ENCODE measurements at regions not wholly inside any gene's neighbourhood (a gene's known extent, or its start where the extent isn't known, plus 50 kb on each side); places are given as distances from the start of the nearest gene placed in this dataset.
"Not testable (repeated sequence)": the region's sequence is repeated elsewhere in the genome, so short reads cannot be mapped to it uniquely, and the experiment has no call there.

DNA sequence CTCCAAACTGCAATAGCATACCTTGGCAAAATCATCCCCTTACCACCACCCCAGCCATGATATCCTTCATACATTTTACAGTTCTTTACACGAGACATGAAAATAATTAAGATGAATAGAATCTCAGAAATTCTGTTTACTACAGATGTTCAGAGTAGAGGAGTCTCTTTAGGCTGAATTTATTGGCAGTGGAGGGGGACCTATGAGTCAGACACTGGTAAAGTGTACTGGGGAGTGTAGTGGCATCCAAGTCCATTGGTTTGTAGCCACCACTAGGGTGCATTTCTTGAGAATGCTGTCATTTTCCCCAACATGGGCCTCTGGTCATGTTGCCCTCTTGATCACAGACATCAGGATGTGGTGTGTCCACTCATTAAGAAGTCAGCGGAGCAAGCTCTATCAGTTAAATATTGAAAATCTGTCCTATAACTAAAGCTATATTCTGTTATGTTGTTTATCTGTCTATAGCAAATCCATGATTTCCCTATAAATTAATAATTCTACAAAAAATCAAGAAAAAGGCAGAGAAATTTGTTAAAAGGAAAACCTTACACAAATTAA, 672.2 kb downstream of the PRIM2 start:
- not testable (repeated sequence) for DNase-seq

DNA sequence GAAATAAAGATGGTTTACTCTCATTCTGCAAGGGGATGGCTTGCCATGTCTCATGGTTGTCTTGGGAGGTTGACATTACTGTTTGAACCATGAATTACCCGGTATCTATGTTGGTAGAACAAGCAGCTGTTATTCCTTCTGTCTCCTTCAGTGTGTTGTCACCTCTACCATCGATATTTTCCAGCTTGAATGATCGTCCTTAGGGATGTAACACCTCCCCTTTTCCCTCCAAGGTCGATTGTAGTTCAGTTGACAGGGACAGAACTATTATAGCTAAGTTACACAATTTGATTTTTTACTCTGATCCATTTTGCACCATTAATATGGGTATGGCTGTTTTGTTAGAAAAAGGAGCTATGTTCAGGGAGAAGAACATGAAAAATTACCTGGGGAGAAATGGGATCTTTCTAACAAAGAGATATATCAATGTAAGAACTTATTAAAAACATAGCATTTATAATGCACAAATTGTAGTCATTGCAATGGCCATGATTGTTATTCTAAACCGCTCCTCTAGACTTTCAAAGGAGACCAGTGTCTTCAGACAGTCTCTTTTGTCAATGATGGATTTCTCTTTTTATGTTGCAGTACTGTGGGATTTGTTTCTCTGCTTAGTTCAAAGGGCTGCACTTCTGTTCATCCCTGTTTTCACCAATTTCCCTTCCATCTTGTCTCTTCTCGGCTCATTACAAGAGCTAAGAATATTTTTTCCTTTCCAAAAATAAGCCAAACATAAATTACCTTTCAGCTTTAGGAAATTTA, 681.6 kb downstream of the PRIM2 start:
- not testable (repeated sequence) for DNase-seq

DNA sequence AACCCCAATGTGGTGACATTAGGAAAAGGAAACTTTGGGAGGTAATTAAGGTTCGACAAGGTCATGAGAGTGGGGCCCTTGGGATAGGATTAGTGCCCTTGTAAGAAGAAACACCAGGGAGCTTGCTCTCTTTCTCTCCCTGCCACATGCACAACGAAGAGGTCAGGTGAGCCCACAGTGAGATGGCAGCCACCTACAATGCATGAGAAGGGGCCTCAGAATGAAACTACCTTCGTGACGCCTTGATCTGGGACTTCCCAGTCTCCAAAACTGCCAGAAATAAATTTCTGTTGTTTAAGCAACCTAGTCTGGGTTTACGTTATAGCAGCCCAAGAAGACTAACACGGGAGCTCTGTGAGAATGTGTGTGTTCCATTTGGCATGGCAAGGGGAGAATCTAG, 682.8 kb downstream of the PRIM2 start:
- DNase-seq: not testable (repeated sequence)

DNA sequence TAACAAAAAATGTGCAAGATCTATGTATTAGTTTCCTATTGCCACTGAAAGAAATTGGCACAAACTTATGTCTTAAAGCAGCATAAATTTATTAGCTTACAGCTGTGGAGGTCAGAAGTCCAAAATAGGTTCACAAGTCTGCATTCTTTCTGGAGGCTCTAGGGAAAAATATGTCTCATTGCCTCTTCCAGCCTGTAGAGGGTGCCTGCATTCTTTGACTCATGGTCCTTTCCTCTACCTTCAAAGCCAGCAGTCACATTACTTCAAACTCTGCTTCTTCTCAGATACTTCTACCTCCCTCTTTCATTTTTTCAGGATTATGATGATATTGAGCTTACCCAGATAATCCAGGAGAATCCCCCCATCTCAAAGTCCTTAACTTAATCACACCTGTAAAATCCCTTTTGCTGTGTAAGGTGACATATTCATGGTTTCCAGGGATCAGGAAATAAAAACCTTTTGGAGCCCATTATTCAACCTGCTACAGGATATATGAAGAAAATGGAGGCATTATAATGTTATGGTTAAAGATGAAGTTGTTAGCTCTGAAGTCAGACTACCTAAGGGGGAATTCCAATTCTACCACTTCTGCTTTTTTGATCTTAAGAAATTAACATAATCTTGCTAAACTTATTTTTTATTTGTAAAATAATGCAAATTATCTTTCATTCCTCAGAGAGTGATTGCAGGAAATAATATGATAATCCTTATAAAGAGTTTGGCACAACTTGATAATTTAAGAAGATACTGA, 686.2 kb downstream of the PRIM2 start:
- DNase-seq: not testable (repeated sequence)

DNA sequence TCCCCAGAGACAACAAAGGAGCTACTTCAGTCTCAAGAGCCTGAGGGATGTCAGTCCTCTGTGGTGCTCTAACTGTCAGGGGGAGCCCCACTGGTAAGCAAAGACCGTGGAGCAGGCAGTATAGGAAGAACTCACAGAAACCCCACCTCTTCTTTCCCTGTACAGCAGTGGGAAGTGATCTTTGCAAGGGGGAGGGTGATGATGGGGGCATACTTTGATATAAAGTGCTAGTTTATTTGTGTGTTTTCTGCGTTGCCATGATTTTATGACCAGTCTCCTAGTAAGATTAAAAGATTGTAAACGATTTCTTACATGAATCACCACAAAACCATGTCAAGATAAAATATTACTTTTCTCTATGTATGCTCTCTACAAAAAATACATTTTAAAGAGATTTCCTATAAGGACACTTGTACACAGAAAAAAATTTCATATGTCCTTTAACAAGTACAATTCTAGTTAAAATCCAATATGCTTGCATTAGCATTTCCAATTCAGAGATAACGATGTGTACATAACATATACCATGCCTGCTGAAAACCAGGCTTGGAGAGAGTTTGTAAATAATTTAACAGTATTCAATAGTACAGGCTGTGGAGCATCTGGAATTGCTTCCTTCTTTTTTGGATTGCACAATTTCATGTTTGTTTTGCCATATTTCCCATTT, 690.0 kb downstream of the PRIM2 start:
- not testable (repeated sequence) for DNase-seq

DNA sequence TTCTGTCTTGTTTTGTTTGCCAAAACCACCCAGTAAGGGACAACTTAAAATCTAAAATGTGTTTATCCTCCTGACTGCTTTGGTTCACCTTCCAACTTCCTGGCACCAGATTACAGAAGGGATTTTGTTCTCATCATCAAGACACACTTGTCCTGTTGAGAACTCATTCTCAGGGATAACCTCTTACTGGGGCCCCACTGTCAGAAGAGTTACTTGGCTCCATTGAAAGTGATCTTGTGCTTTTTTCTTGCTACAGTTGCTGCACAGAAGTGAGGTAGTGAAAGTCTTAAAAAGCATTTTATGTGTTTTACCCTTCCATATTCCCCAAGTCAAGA, 690.5 kb downstream of the PRIM2 start:
- not testable (repeated sequence) for DNase-seq

DNA sequence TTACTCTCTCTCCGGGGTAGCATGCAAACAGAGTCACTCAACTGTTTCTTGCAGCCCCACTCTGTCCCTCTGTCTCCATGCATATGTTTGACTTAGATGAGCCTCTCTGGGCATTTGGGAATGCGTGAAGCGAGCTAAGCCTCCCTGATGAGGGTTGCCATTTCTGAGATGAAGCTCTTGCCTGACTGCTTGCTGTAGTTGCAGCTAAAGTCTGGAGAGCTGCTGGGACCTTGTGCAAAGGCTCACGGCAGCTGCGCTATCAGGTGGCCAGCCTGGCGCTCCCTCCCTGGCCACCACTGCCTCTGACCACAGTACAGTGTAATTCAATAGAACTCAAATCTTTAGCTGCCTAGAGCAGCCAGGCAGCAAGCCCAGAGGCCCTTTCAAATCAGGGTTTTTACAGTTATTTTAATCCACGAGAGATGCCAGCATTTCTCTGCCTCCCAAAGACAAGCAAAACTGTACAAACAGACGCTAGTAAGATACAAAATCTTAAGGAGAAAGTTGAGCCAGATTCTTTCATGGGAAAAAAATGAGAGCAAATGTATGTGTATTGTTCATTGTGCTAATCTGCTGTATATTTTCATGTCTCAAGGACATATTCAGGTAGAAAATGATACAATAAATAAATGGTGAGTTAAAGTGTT, 694.6 kb downstream of the PRIM2 start:
- DNase-seq: not testable (repeated sequence)

DNA sequence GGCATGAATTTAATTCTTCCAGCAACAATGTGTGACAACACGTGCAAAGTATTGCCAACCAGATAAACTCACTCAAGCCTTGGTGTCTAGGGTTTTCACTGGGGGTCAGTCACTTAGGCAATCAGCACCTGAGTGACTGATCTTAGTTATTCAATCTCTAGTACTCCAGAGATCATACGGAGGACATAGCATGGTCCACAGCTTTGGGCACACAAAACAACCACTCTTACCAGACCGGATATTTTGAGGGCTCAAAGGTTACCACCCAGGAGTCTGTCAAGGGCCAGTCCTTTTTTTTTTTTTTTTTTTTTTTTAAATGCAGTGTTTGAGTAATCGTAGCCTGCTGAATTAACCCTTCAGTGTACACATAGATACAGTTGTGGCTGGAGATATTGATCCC, 699.2 kb downstream of the PRIM2 start:
- not testable (repeated sequence) for DNase-seq

DNA sequence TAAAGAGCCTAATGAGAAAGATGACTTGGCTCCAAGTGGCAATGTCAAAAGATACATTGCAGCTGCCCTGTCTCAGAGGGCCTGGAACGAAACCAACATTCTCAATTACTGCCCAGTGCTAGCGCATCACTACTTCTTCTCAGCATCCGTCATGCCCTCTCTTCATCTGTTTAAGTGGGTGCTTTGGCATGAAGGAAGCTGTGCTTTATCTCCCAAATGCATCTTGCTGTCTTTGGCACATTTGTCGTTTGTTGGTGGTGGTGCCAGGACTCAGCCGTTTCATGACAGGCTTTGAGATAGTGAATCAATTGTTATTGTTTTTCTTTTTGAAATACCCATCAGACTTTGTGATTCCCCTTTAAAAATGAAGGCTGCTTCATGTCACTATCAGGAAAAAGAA, 710.8 kb downstream of the PRIM2 start:
- not testable (repeated sequence) for DNase-seq

DNA sequence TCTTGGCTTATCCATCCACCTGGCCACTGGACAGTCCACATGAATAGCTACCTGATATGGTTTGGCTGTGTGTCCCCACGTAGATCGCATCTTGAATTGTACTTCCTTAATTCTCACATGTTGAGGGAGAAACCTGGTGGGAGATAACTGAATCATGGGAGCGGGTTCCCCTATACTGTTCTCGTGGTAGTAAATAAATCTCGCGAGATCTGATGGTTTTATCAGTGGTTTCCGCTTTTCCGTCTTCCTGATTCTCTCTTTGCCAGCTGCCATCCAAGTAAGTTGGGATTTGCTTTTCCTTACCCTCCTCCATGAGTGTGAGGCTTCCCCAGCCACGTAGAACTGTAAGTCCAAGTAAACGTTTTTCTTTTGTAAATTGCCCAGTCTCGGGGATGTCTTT, 720.8 kb downstream of the PRIM2 start:
- DNase-seq: not testable (repeated sequence)

DNA sequence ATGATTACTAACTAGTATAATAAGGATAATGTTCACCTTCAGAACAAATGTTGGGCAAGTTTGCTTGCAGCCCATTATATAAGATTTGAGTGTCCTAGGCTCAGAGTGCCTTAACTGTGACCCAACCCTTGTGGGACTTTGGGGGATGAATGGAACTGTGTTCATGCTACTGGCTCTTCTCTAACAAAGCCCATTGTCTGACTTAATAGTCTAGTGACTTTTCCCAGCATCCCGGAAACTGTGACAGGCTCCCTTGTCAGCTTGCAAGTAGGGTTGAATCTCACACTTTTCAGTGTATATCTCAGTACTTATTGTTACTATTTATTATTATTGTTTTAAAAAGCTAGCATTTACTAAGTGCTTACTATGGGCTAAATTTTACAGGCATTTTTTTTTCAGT, 729.2 kb downstream of the PRIM2 start:
- not testable (repeated sequence) for DNase-seq

DNA sequence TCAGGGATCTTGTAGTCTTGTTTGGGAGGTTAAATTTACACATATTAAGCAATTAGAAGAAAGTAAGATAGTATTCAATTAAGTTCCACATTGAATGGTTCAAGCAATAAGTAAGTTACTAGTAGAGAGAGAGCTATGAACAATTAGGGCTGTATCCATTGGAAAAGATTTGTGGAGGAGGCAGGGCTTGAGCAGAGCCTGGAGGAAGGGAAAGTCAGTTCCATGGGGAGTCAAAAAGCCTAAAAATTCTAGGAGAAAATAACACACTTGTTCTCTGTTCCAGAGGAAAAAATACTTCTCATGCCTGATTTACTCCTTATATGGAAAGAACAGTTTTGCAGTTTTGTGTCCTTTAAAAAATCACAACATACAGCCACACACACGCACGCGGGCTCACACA, 730.0 kb downstream of the PRIM2 start:
- not testable (repeated sequence) for DNase-seq

DNA sequence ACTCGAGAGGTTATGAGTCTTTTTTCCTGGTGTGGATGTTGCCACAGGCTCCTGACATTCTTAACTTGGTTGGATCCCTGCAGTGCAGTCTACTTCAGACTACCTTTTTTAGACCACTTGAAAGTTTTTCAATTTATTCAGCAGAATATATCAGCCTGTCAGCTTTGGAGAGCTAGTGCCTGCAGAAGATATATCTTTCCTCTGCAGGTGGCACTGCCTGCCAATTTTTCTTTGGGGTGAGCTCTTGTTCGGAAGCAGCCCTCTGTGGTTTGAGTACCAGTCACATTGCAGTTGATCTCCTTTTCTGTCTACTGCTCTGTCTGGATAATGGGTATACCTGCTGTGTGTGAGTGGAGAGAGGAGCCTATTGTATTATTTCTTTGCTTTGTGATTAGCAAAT, 730.4 kb downstream of the PRIM2 start:
- not testable (repeated sequence) for DNase-seq

DNA sequence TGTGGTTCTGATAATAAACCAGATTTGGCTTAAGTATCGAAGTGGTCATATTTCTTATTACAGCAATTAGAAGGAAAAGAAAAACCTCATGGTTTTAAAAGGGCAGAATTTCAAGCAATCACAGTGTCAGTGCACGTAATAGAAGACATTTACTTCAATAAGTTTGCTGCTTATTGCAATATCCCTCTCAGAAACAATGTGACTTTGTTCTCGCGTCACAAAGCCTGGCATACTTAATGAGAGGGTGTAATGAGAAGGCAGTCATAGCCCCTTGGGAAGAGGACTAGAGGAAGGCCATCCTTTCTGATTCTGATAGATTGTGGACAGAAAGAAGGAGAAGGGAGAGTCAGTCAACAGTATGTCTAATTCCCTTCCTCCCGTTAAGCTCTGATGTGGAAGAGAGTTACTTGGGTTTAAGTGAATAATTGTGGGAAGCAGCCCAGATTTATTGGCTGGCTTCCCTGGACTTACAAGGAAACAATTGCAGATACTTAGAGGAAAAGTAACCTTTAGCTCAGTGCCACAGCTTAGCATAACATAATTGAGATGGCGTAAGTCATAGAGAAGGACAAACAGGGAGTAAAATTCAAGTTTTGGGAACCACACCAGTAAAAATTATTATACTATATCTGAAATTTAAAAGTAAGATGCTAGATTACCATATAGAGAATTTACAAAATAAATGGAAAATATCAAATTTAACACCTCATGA, 738.2 kb downstream of the PRIM2 start:
- not testable (repeated sequence) for DNase-seq

DNA sequence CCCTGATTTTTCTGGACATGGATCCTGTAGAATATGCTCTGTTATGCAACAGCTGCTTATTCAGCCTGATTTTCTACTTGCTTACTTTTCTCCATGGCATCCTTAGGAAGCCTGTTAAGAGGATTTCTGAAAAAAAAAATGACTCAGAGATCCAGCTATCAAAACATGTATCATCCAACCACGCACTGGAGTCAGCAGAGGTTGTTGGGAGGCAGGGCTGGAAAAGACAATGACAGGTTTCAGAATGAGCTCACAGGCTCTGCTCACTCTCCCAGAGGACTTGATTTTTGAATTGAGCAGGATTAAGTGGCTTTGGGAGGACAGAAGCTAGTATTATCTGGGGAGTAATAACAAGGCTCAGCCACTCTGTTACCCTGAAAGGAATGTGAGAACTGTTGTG, 742.3 kb downstream of the PRIM2 start:
- not testable (repeated sequence) for DNase-seq

DNA sequence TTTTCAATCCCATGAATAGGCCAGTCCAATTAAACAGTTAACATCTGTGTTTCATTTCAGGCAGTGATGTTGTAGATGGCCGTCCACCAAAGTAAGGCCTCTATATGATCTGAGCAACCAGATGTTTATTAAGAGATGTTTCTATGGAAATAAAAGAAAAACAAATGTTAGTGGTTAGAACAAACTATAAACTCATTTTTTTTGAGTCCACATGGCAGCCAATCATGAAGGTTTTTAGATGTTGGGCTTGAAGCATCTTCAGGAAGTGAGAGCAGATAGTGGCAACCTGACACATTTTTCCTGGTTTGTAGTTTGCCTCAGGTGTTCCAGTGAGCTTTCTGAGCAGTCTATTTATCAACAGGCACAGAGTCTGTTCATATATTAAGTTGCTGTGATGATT, 746.1 kb downstream of the PRIM2 start:
- not testable (repeated sequence) for DNase-seq

DNA sequence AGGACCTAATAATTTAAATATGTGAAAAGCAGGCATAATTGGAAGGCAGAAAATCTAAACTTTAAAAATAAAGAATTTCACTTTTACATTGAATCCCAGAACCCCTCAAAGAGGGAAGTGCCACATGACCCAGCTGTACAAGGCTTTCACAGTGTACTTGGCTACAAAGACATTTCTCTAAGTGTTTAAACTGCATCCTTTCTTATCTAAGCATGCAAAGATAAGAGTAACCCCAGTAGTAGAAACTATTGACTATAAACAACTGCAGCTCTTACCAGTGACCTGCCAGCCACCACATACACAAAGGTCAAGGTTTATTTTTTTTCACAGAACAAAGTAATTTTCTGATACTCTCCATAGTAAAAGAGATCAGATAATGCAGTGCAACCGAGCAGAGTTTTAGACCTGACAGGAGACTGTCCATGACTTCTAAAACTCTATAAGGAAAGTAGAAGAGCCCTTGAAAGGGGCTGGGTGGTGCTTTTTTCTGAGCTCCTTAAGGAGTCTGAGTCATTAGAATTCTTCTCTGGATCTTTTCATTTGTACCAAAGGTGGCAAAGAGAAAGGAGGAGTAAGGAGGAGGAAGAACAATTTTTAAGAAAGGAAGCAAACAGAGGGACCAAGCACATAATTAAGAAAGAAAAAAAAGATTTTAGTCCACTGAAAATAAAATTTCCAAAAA, 750.6 kb downstream of the PRIM2 start:
- not testable (repeated sequence) for DNase-seq

DNA sequence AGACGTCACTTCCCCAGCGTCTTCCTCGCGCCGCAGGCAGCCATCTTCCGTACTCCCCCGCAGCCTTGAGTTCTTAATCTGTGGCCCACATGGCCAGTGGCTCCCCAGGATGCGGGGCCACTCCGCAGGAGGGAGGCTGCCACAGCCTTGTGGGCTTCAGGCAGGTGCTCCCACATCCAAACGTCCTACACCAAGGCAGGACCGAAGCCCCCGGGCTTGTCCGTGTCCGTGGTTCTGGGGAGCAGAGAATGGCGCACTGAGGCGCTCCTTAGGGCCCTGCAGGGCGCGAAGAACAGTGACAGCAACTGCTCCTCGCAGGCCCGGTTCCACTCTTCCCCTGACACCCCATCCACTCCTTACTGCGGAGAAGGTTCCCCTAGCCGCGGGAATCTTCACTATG, 755.8 kb downstream of the PRIM2 start:
- no peak for DNase-seq

DNA sequence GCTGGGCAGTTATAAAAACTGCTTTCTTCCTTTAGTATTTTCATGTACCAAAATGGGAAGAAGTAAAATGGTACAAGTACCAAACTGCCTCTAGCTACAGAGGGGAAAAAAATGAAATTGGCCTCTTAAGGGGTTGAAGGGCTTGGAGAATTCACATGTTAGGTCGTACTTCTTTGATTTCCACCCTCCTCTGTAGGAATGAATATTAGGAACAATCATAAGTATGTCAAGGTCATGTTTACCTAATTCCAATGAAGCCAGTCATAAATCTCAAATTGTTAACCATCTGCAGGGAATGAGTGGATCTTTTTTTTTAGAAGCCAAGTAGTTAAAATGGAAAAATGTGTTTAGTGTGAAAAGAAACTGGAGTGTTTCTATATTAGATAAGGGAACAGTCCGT, 772.6 kb downstream of the PRIM2 start:
- not testable (repeated sequence) for DNase-seq

DNA sequence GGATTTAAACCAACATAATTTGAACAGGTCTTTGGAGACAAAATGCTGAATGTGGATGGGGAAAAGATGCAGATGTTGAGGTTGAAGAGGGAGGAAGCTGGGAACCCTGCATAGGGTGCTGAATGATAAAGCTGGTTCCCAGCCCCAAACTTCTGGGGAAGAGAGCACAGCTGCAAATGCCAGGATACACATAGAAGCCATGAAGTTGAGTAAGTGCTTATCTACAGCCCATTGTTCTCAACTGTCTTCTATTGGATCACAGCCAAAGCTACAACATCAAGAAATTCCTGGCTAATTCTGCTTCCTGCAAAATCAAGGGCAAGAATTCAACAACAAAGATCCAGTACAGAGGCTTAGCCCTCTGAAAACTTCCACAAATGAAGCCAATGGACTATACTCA, 779.8 kb downstream of the PRIM2 start:
- DNase-seq: not testable (repeated sequence)

DNA sequence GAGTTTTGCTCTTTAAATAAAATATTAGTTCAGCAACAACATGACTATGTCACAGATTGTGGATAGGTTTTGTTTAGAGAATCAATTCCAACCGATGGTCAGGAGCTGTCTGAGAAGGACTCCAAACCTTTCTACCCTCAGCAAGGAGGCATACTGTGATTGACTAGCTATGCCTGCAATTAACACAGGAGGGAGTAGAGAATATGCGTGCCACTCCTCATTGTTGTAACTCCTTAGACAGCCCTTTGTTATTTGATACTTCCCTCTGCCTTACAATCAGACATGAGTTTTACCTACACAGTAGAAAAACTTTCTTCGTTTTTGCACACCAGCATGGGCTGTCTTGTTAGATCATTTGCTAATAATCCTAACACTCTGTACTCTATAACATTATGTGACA, 796.5 kb downstream of the PRIM2 start:
- no peak for DNase-seq

DNA sequence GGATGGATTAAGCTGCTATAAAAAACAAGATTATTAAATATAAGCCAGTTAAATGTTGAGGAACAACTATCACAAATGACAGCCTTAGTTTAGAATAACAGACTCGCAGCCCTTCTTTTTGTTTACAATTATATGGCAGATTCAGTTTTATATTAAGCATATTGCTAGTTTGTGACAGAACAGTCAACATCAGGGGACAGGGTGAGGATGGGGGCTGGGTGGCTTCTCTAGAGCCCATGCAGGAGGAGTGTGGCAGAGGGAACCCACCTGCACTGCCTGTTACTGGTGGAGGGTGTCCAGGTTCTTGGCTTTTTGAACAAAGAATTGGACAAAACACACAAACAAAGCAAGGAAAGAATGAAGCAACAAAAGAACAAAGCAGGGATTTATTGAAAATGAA, 799.7 kb downstream of the PRIM2 start:
- not testable (repeated sequence) for DNase-seq
